ENCODE measurements at regions not wholly inside any gene's neighbourhood (a gene's known extent, or its start where the extent isn't known, plus 50 kb on each side); places are given as distances from the start of the nearest gene placed in this dataset.

DNA sequence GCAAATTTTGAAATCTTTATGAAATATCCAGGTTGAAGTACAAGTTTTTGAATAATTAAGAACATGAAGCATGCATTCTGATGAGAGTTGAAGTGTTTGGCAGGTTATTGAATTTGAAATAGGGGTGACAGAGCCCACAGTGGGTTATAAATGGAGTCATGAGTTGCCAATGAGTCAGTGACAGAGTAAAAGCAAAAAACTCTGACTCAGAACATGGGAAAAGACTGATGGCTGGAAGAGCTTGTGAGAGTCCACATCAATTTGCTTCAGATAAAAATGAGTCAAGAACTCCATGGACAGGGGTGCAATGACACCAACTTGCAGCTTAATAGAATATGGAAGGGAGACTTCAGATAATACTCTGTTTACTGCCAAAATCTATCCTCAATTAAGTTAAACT lies 105.3 kb downstream of the SLC6A15 start:
- DNase-seq = no peak

GRCh38 chr12:84805474-84805858 lies 107.1 kb downstream of the SLC6A15 start:
- no peak for DNase-seq

DNA sequence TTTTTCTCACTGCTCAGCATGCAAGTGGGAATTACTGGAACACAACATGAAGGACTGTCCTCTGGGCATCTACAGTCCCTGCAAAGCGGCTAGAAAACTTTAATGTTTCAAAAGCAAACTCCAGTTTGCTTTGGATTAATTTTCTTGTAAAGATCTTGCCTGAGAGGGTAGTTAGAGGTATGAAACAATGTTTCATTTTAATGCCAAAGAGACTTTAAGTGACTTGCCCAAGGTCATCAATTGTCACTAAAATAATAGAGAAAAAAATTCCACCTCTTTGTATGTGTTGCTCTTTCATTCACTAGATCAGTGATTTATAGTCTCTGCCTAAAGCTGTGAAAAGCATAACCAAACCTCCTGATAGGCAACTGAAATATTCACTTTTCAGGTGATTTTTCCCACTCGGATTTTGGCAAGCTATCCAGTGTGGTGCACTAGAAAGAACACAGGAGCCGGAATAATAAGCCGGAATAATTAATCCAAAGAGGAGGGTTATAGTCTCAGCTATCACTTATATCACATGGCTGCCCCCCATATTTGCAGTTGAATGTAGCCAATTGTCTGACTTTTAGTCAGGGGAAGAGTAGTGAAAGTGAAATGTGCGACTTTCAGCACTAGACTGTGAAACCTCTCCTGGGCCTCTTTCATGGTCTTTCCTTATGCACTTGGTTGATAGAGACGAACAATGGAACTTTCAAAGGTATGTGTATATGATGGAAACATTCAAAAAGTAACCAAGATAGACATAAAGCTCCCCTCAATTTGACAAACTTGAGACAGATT lies 107.7 kb downstream of the SLC6A15 start:
- DNase-seq = no peak

GRCh38 chr12:84803661-84804060 lies 108.9 kb downstream of the SLC6A15 start:
- no peak for DNase-seq

DNA sequence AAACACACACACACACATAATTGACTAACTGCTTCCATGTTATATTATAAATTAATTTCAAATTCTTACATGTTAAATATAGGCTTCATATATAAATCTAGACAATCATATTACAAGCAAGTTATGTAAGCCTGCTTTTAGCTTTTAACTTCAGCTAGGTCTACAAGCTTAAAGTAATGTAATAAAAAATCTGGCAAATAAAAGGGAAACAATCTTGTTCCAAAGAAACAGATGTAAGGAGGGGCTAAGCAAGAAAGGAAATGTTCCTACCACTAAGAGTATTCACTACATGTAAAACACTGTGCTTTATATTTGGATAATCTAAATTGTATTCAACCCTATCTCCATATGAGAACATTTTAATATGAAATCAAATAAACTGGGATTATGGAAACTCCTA lies 110.4 kb downstream of the SLC6A15 start:
- no peak for DNase-seq

DNA sequence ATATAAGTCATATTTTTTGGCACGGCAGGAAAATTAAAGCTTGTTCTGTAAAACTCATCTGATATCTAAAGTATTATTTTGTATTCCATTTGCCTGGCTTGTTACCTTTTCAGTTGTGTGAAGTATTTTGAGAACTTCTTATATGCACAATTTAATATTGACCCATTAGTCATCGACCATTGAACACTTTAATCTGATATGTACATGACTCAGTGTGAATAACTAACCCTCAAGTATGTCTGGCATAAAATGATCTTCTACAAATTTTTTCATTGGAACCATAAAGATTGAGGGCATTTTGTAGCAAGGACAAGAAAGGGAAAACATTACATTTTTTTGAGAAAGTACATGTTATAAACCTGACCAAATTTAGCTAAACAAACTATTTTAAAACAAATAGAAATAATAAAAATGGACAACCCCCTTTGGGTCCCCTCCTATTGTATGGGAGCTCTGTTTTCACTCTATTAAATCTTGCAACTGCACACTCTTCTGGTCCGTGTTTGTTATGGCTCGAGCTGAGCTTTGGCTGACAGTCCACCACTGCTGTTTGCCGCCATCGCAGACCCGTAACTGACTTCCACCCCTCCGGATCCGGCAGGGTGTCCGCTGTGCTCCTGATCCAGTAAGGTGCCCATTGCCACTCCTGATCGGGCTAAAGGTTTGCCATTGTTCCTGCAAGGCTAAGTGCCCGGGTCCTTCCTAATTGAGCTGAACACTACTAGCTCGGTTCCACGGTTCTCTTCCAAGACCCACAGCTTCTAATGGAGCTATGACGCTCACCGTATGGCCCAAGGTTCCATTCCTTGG lies 118.8 kb downstream of the SLC6A15 start:
- DNase-seq = no peak

GRCh38 chr12:84791444-84791843 lies 121.2 kb downstream of the SLC6A15 start:
- DNase-seq = no peak

- no peak for DNase-seq
Observed at GRCh38 chr12:84789184-84789583, 123.4 kb downstream of the SLC6A15 start.

GRCh38 chr12:84787253-84787652 lies 125.3 kb downstream of the SLC6A15 start:
- no peak for DNase-seq

DNA sequence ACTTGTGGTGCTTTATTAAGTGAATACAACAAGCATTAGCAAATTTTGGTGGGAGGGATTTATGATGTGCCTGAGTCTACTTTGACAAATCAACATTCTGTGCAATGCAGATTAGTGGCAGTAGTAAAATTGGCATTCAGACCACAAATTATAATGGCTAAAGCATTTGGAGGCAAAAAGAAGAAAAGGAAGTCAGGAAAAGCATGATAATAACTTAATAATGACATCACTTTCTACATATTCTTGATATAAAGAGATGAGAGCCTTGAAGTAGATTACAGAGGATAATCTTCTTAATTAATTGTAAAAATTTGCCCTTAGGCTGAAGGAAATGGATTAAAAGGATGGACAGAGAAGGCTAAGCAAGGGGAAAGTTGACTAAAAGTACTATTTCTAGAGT lies 126.0 kb downstream of the SLC6A15 start:
- DNase-seq = no peak

DNA sequence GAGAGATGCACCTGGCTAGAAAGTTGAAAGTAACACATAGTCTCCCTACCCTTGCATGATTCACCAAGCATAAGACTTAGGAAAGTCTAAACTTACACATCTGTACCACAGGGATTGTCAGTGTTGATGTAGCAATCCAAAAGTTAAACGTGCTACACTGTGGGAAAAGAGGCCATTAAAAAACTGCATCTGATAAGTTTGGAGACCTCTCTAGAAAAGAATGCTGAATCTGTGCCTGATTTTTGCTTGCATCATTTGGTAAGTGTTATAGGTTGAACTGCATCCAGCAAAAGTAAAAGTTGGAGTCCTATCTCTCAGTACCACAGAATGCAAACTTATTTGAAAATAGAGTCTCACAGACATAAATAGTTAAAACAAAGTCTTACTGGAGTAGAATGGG lies 126.6 kb downstream of the SLC6A15 start:
- no peak for DNase-seq

- no peak for DNase-seq
Observed at GRCh38 chr12:84785281-84785680, 127.3 kb downstream of the SLC6A15 start.

DNA sequence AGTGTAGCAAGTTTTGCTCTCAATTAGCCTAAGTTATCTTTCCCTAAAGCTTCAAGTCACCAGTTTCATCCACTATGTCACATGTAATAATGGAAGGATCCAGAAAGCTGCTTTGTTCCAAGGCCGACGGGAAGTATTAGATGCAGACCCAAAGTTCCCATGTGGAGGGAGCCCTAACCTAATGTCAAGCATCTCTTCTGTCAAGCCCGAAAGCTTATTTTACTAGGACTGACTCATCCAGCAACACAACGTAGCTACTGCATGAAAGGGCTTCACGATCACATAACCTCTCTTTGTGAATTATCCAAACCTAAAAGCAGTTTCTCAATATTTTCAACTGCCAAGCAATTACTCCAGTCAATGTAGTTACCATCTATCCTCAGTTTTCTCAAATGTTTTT lies 133.4 kb downstream of the SLC6A15 start:
- no peak for DNase-seq

DNA sequence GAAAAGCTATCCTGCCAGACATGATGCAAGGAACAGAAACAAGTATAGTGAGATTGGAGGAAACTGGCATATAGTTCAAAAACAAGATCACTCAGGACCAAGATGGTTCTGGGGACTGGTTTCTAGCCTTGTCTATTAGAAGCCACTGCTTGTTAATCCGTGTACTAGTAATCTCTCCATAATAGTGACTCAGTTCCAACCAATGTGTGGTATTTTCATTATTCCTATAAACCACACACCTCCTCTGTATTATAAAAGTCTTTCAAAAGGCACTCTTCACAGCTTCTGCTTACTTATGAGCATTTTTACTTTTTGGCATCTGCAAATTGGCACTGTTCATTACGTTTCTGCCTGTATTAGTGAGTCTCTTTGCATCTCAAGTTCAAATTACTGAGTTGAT lies 140.3 kb downstream of the SLC6A15 start:
- DNase-seq = no peak

DNA sequence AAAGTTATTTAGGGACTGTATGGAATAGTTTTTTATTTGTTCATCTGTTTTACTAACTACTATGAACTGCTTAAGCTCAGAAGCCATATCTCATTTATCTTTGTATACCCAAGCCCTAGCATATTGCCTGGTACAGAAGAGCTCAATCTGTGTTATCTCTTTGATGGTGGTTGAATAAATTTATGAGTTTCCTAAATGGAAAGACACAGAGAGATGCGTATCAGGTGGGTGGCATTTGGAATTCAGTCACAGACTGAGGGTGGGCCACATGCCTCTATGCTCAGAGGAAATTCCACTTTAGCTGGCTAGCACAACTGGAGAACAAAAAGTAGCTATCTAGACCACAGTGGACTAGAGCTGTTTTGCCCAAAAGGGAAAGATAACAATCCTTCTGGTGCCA lies 145.5 kb downstream of the SLC6A15 start:
- no peak for DNase-seq

GRCh38 chr12:84766375-84766774 lies 146.2 kb downstream of the SLC6A15 start:
- DNase-seq = no peak

DNA sequence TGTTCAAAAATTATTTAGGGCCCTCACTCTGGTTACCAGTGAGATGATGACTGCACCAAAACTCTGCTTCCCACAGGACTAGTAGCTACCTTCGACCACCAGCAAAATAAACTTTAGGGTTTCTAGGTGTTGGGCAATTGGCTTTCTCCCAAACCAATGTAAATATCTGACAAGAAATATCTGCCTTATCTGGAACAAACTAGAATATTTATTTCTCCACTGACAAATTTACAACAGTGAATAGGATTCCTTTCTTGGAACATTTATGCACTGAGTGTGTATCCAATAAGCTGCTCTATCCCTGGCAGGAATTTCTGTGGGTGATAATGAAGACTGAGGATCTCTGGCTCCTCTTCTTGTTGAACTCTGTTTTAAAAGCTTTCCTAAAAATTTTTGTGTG lies 148.6 kb downstream of the SLC6A15 start:
- DNase-seq = no peak

DNA sequence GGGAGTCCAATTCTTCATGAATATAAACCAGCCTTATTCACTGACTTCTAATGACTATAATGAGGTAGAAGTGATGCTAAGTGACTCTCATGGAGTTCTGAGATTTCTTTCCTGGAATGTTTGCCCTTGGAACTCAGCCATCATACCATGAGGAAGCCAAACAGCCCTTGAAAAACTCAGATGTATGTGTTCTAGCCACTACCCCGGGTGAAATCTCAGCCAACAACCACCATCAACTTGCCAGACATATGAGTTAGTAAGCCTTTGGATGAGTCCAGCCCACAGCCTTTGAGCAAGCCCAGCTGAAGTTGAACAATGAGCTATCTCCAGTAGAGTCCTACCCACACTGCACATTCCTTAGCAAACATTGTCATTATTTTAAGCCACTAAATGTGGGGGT lies 149.5 kb downstream of the SLC6A15 start:
- no peak for DNase-seq

DNA sequence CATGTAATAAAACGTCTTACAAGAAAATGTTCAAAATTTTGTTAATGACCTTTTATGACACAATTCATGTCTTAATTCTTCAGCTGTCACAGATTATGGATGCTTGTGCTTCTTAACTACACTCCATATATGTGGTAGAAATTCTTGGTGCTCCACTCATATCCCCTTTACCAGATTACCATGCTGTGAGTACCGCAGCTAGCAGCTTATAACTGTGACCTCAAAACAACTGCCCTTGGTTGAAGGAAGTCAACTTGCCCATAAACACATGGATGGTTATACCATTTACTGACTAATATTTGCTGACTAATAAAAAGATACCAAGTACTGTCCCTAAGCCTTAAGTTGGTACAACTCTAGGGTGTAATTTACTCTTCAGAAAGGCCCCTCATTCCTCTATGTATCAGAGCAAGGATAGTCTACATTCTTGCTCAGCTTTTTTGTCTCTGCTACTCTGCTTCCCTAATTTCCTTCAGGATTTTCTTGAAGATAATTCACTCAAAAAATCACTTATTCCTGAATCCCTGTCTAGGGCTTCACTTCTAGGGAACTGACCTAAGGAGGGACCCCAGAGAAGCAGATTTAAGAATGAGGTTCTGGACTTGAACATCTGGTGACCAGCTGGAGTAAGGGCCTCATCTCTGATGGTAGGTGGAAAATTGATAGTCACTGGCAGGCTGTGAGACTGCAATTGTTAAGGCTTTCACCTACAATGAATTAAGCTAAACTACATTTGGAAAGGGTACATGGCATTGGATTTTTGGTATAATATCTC lies 152.3 kb downstream of the SLC6A15 start:
- DNase-seq = no peak

- DNase-seq = no peak
Observed at GRCh38 chr12:84757978-84758377, 154.6 kb downstream of the SLC6A15 start.

DNA sequence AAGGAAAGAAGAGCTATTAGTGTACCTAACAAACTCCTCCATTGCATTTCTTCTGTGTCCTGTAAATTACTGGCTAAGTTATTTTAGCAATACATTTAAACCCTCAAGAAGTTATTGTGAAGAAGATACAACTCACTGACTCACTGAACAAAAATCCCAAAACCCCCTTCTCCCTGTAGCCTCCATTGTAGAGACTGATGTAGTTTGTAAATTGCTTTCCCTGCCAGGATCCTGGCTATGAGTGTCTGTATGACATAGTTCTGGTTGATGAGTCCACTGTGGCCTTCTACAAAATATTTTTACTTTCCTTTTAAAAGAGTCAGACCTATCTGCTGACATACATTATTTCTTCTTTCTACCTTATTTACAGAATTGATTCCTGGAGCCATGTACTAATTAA lies 155.6 kb downstream of the SLC6A15 start:
- no peak for DNase-seq

GRCh38 chr12:84745127-84745526 lies 167.5 kb downstream of the SLC6A15 start:
- DNase-seq = no peak

GRCh38 chr12:84741692-84742091 lies 170.9 kb downstream of the SLC6A15 start:
- DNase-seq = no peak

DNA sequence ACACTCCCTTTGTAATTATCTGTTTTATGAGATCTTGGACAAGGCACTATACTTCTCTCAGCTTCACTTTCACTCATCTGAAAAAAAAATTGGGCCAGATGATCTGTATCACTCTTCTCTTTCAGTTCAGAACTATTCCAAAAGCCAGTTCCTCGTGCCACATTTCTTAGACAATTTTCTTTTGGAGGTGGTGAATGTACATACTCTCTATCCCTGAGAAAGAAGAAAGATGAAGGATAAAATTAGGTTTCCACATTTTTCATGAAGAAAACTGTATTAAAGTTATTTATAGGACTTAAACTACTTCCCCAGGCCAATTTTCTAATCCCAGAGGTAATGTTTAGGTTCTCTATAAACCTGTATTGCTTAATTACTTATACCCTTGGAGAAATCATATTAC lies 171.6 kb downstream of the SLC6A15 start:
- no peak for DNase-seq

All from activated CD4-positive, alpha-beta T cell treated with anti-CD3 and anti-CD28 coated beads for 4 hours (primary cell).